Sigmoid colon (tissue), 4 donors: ENCODE measurements at regions not wholly inside any gene's neighbourhood (a gene's known extent, or its start where the extent isn't known, plus 50 kb on each side); places are given as distances from the start of the nearest gene placed in this dataset.

Experiments used
- EP300 ChIP-seq, 4 donors: sonication (generic); formaldehyde crosslinking; IDR thresholded peaks; one replicate each; pipeline ENCODE4 v1.6.1; 2017; ENCODE audit warnings: antibody characterized with exemption in 4 of 4
- POLR2A ChIP-seq, 2 donors: fragments of 450-650 bp; IDR thresholded peaks; one replicate each; pipeline ENCODE4 v1.6.1; 2016; ENCODE audit warnings: antibody characterized with exemption in 2 of 2, mild to moderate bottlenecking in 2 of 2, moderate library complexity in 2 of 2
- POLR2AphosphoS5 ChIP-seq, 4 donors: sonication (generic); formaldehyde crosslinking; IDR thresholded peaks; one replicate each; pipeline ENCODE4 v1.6.1; 2017; ENCODE audit warnings: antibody characterized with exemption in 4 of 4
- TF ChIP-seq, protein P1 (sequence below), 4 experiments: fragments of 450-650 bp in 3 of 4; fragments of 200-600 bp in 1 of 4; IDR thresholded peaks; one replicate each; pipeline ENCODE4 v1.5.1; 2016 to 2019; ENCODE audit warnings: antibody characterized with exemption in 4 of 4, mild to moderate bottlenecking in 3 of 4, moderate library complexity in 2 of 4

DNA sequence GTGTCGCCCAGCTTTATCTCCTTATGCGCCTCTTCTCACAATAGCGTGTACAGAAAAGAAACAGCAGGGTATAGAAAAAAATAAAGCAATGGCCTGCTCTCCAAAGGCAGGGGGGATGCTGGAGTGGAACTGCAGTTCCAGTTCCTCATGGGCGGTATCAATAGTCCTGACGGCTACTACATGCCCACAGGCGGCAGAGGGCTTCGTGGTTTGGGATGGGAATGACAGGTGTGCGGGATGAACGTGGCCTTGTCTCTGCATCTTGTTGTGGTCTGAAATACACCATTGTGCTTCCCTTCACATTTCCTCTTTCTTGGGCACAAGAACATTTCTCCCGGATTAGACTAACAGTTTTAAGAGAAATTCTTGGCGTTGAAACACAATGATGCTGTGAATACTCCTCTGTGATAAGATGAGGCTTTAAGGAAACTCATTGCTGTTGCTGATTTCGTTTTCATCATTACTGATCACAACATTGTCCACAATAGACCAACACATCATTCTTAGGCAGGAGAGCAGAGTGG, 124.1 kb upstream of the IGFBP7 start:
- no peak for TF ChIP-seq POLR2AphosphoS5 (IDR thresholded peaks at IDR 0.05)
- TF ChIP-seq, protein P1, sequence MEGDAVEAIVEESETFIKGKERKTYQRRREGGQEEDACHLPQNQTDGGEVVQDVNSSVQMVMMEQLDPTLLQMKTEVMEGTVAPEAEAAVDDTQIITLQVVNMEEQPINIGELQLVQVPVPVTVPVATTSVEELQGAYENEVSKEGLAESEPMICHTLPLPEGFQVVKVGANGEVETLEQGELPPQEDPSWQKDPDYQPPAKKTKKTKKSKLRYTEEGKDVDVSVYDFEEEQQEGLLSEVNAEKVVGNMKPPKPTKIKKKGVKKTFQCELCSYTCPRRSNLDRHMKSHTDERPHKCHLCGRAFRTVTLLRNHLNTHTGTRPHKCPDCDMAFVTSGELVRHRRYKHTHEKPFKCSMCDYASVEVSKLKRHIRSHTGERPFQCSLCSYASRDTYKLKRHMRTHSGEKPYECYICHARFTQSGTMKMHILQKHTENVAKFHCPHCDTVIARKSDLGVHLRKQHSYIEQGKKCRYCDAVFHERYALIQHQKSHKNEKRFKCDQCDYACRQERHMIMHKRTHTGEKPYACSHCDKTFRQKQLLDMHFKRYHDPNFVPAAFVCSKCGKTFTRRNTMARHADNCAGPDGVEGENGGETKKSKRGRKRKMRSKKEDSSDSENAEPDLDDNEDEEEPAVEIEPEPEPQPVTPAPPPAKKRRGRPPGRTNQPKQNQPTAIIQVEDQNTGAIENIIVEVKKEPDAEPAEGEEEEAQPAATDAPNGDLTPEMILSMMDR (IDR thresholded peaks at IDR 0.05) = no peak
- TF ChIP-seq POLR2A (IDR thresholded peaks at IDR 0.05) = no peak
- no peak for TF ChIP-seq EP300 (IDR thresholded peaks at IDR 0.05)
